Brain microvascular endothelial cell (primary cell): ENCODE measurements at regions not wholly inside any gene's neighbourhood (a gene's known extent, or its start where the extent isn't known, plus 50 kb on each side); places are given as distances from the start of the nearest gene placed in this dataset.

Source experiments
- DNase-seq: peaks from one replicate; pipeline ENCODE4 v3.0.0-alpha.2; 2020
- H3K27ac ChIP-seq: fragments of 250-450 bp; sonication (Bioruptor Pico); 2 replicates; pipeline ENCODE4 v1.5.1; 2020; ENCODE audit warnings: mild to moderate bottlenecking, moderate library complexity
- H3K27me3 ChIP-seq: fragments of 250-450 bp; sonication (Bioruptor Pico); replicated peaks from 2 replicates; pipeline ENCODE4 v1.5.1; 2020; ENCODE audit warnings: mild to moderate bottlenecking
- H3K36me3 ChIP-seq: fragments of 250-450 bp; sonication (Bioruptor Pico); replicated peaks from 2 replicates; pipeline ENCODE4 v1.5.1; 2020; ENCODE audit warnings: mild to moderate bottlenecking
- H3K4me3 ChIP-seq: 2 replicates; pipeline ENCODE4 v1.5.1; 2011; ENCODE audit warnings: low read depth, mild to moderate bottlenecking, control low read depth, low read length, moderate library complexity
- in situ Hi-C: cut with HindIII; loops from 2 replicates; pipeline ENCODE4 v1.10.0; 2017; ENCODE audit warnings: low sequenced_read_pairs, low pct_ligation_motif_present
- TF ChIP-seq, protein P1 (sequence below): IDR thresholded peaks from 2 replicates; pipeline ENCODE4 v1.5.1; 2011; ENCODE audit warnings: low read depth, mild to moderate bottlenecking, moderate library complexity, low read length, control low read depth, inconsistent platforms; ENCODE audit errors: missing control alignments

DNA sequence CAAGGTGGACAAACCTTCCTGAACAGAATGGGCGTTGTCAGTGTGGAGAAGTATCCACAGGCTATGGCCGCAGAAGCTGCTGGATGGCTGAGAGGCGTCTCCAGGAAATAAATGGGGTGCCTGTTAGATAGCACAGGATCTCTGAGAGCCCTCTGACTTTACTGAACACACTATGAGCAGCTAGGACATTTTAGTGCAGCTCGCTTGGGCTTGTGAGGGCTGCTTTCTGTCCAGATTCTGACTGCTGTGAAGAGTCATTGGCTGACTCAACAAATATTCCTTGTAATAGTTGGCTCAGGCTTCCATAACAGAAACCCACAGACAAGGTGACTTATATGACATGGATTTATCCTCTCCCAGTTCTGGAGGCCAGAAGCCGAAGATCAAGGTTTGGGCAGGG lies 100.2 kb upstream of the SNTG2 start:
- no peak overlapping the region for H3K27ac ChIP-seq
- H3K27me3 ChIP-seq: no peaks in the 10 kb centered on the region
- TF ChIP-seq, protein P1, sequence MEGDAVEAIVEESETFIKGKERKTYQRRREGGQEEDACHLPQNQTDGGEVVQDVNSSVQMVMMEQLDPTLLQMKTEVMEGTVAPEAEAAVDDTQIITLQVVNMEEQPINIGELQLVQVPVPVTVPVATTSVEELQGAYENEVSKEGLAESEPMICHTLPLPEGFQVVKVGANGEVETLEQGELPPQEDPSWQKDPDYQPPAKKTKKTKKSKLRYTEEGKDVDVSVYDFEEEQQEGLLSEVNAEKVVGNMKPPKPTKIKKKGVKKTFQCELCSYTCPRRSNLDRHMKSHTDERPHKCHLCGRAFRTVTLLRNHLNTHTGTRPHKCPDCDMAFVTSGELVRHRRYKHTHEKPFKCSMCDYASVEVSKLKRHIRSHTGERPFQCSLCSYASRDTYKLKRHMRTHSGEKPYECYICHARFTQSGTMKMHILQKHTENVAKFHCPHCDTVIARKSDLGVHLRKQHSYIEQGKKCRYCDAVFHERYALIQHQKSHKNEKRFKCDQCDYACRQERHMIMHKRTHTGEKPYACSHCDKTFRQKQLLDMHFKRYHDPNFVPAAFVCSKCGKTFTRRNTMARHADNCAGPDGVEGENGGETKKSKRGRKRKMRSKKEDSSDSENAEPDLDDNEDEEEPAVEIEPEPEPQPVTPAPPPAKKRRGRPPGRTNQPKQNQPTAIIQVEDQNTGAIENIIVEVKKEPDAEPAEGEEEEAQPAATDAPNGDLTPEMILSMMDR: no peak
- H3K36me3 ChIP-seq: no peaks in the 10 kb centered on the region
- no peak overlapping the region for H3K4me3 ChIP-seq
- in situ Hi-C loops: no loop called here
- DNase-seq: no peak

GRCh38 chr2:848099-848498 lies 102.5 kb upstream of the SNTG2 start:
- DNase-seq: no peak
- TF ChIP-seq, protein P1: no peak
- H3K36me3 ChIP-seq: no peaks in the 10 kb centered on the region
- no peak overlapping the region for H3K4me3 ChIP-seq
- in situ Hi-C loops: no loop called here
- H3K27ac ChIP-seq: no peak overlapping the region
- H3K27me3 ChIP-seq: no peaks in the 10 kb centered on the region

GRCh38 chr2:847669-848068 lies 103.0 kb upstream of the SNTG2 start:
- no peaks in the 10 kb centered on the region for H3K36me3 ChIP-seq
- H3K27ac ChIP-seq: no peak overlapping the region
- in situ Hi-C loops: no loop called here
- no peak for DNase-seq
- no peak overlapping the region for H3K4me3 ChIP-seq
- TF ChIP-seq, protein P1: no peak
- H3K27me3 ChIP-seq: no peaks in the 10 kb centered on the region

DNA sequence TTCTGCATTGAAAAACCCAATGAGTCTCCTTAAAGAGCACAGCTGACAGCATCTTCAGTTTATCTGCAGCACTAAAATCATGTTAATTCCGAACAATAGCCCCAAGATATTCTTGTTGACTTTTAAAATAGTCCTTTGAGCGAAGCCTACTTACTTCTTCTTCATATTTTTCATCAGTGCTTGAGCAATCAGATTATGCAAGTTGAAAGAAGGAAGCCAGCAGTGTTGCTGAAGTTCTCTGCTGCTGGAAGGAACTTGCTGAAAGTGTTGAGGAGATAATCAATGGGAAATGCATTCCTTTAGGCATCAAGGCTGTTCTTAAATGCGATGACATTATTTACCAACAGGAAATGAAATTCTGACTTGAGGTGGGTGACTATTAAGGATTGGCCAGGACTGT lies 105.9 kb upstream of the SNTG2 start:
- no peaks in the 10 kb centered on the region for H3K27me3 ChIP-seq
- TF ChIP-seq, protein P1: no peak
- in situ Hi-C loops: no loop called here
- H3K4me3 ChIP-seq: no peak overlapping the region
- no peak for DNase-seq
- no peak overlapping the region for H3K27ac ChIP-seq
- no peaks in the 10 kb centered on the region for H3K36me3 ChIP-seq

- Histone ChIP-seq H3K27ac (no peak overlapping the region), H3K27me3 (no peaks in the 10 kb centered on the region), H3K36me3 (no peaks in the 10 kb centered on the region), H3K4me3 (no peak overlapping the region)
- TF ChIP-seq, protein P1: no peak
- DNase-seq: no peak
- in situ Hi-C loops: no loop called here
Observed at GRCh38 chr2:842151-842803, 108.4 kb upstream of the SNTG2 start.

DNA sequence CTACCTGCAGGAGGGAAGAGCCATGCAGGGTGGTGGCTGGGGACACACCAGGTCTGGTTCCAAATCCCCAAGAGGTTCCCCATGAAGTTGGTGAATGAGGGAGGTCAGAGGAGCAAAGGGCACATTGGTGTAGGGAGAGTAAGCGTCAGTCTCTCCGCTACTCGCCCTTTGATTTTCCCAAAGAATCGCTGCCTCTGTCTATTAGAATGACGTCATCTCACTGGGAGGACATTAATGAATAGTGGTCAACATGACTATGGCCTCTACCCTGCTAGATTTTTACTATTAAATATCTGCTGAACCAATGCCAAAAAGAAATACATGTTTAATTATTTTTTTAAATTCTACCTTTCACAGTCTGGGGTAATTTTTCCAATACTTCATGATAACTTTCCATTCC lies 109.6 kb upstream of the SNTG2 start:
- DNase-seq: no peak
- Histone ChIP-seq H3K4me3 (no peak overlapping the region), H3K27me3 (no peaks in the 10 kb centered on the region), H3K27ac (no peak overlapping the region), H3K36me3 (no peaks in the 10 kb centered on the region)
- in situ Hi-C loops: no loop called here
- TF ChIP-seq, protein P1: no peak
